ENCODE measurements at regions not wholly inside any gene's neighbourhood (a gene's known extent, or its start where the extent isn't known, plus 50 kb on each side); places are given as distances from the start of the nearest gene placed in this dataset.
"Not testable (repeated sequence)": the region's sequence is repeated elsewhere in the genome, so short reads cannot be mapped to it uniquely, and the experiment has no call there.

DNA sequence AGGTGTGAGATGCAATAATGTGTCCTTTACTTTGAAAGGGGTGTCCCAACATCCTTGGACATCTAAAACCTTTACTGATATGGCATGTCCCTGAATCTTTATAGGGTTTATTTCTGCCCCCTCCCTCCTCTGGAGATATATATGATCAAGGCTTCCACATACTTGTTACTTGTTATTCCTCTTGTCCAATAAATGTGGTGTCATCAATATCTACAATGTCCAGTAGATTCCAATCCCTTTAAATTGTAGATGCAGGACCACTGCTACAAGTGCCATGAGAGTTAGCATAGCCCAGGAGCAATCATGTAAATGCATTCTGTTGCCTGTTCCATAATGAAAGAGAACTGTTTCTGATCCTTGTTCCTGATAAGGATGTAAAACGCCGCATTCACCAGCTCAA is 479.7 kb upstream of the MEIS1 start:
- Histone ChIP-seq H3K4me3 (ENCODE audit: low read length) (no peak overlapping the region), H3K27me3 (ENCODE audit: control insufficient read depth, insufficient read depth, low read length) (no peaks in the 10 kb centered on the region), H3K36me3 (ENCODE audit: control insufficient read depth, insufficient read depth, low read length) (no peaks in the 10 kb centered on the region), H3K9ac (ENCODE audit: low read length) (no peak overlapping the region), H3K9me3 (ENCODE audit: control insufficient read depth, low read length) (no peaks in the 10 kb centered on the region), H3K4me1 (ENCODE audit: control insufficient read depth, insufficient read depth, low read length) (no peaks in the 10 kb centered on the region)

DNA sequence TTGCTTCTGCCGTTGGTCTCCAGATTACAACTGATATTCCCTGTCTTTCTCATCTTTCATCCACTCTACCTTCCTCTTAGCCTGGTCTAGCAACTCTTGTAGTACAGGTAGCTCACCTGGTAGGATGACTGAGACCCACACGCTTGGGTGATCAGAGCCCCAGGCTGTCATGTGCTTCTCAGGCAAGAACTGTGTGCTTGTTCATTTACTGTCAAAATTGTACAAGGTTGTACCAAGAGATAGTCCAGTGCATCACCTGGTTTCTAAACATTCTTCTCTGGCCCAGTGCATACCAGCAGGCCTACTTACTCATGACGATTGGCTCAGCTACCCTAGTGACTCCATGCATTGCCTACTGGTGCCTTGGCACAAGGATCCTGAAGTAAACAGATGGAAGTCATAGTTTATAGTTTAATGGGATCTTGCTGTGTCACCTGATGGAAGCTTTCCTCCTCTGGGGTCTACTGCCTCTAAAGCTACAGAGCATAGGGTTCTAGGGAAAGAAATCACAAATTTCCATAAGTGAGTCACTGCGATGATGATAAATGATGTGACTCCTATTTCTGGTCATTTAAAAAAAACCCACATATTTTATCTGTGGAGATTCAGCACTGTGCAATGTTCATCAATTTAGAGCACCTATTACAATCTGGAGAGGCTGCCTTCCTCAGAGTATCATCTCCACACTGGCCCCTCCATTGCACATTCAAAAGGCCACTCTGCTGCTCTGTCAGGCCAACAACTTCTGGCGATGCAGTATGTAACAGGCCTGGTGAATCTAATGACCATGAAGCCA is 481.8 kb upstream of the MEIS1 start:
- Histone ChIP-seq H3K9ac (ENCODE audit: low read length) (no peak overlapping the region), H3K9me3 (ENCODE audit: control insufficient read depth, low read length) (no peaks in the 10 kb centered on the region), H3K27me3 (ENCODE audit: control insufficient read depth, insufficient read depth, low read length) (no peaks in the 10 kb centered on the region), H3K4me3 (ENCODE audit: low read length) (no peak overlapping the region), H3K36me3 (ENCODE audit: control insufficient read depth, insufficient read depth, low read length) (no peaks in the 10 kb centered on the region), H3K4me1 (ENCODE audit: control insufficient read depth, insufficient read depth, low read length) (no peaks in the 10 kb centered on the region)

GRCh38 chr2:65944213-65944612 is 490.7 kb upstream of the MEIS1 start:
- H3K9me3 ChIP-seq (ENCODE audit: control insufficient read depth, low read length) = no peaks in the 10 kb centered on the region
- no peak overlapping the region for H3K9ac ChIP-seq (ENCODE audit: low read length)
- no peaks in the 10 kb centered on the region for H3K36me3 ChIP-seq (ENCODE audit: control insufficient read depth, insufficient read depth, low read length)
- no peaks in the 10 kb centered on the region for H3K4me1 ChIP-seq (ENCODE audit: control insufficient read depth, insufficient read depth, low read length)
- no peaks in the 10 kb centered on the region for H3K27me3 ChIP-seq (ENCODE audit: control insufficient read depth, insufficient read depth, low read length)
- no peak overlapping the region for H3K4me3 ChIP-seq (ENCODE audit: low read length)

GRCh38 chr2:65943099-65943786 is 491.7 kb upstream of the MEIS1 start:
- no peaks in the 10 kb centered on the region for H3K4me1 ChIP-seq (ENCODE audit: control insufficient read depth, insufficient read depth, low read length)
- no peaks in the 10 kb centered on the region for H3K9me3 ChIP-seq (ENCODE audit: control insufficient read depth, low read length)
- no peaks in the 10 kb centered on the region for H3K36me3 ChIP-seq (ENCODE audit: control insufficient read depth, insufficient read depth, low read length)
- H3K9ac ChIP-seq (ENCODE audit: low read length) = no peak overlapping the region
- H3K27me3 ChIP-seq (ENCODE audit: control insufficient read depth, insufficient read depth, low read length) = no peaks in the 10 kb centered on the region
- H3K4me3 ChIP-seq (ENCODE audit: low read length) = no peak overlapping the region

DNA sequence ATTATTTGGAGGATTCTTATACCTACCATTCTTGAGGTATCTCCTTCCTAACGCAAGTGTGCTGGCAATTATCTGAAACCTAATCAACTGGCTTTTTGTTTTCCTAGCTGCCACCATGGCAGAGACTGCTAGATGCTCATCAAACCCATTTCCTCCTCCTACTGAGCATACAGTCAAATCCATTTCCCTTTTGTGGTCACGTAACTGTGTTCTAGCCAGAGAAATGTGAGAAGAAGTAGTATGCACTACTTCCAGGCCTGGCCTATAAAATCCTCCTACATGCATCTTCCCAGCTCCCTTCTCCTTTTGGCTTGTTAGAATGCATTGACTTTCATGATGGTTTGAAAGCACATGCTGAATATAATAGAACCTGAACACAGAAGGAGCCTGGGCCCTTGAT is 494.1 kb upstream of the MEIS1 start:
- H3K4me1 ChIP-seq (ENCODE audit: control insufficient read depth, insufficient read depth, low read length) = no peaks in the 10 kb centered on the region
- no peak overlapping the region for H3K4me3 ChIP-seq (ENCODE audit: low read length)
- H3K36me3 ChIP-seq (ENCODE audit: control insufficient read depth, insufficient read depth, low read length) = no peaks in the 10 kb centered on the region
- H3K9me3 ChIP-seq (ENCODE audit: control insufficient read depth, low read length) = no peaks in the 10 kb centered on the region
- H3K9ac ChIP-seq (ENCODE audit: low read length) = no peak overlapping the region
- no peaks in the 10 kb centered on the region for H3K27me3 ChIP-seq (ENCODE audit: control insufficient read depth, insufficient read depth, low read length)

- no peaks in the 10 kb centered on the region for H3K4me1 ChIP-seq (ENCODE audit: control insufficient read depth, insufficient read depth, low read length)
- H3K36me3 ChIP-seq (ENCODE audit: control insufficient read depth, insufficient read depth, low read length) = no peaks in the 10 kb centered on the region
- no peak overlapping the region for H3K4me3 ChIP-seq (ENCODE audit: low read length)
- no peak overlapping the region for H3K9ac ChIP-seq (ENCODE audit: low read length)
- H3K27me3 ChIP-seq (ENCODE audit: control insufficient read depth, insufficient read depth, low read length) = no peaks in the 10 kb centered on the region
- H3K9me3 ChIP-seq (ENCODE audit: control insufficient read depth, low read length) = no peaks in the 10 kb centered on the region
Observed at GRCh38 chr2:65939687-65940086, 495.2 kb upstream of the MEIS1 start.

GRCh38 chr2:65937379-65938160 is 497.4 kb upstream of the MEIS1 start:
- H3K4me1 ChIP-seq (ENCODE audit: control insufficient read depth, insufficient read depth, low read length) = no peaks in the 10 kb centered on the region
- H3K9me3 ChIP-seq (ENCODE audit: control insufficient read depth, low read length) = no peaks in the 10 kb centered on the region
- no peaks in the 10 kb centered on the region for H3K27me3 ChIP-seq (ENCODE audit: control insufficient read depth, insufficient read depth, low read length)
- no peak overlapping the region for H3K4me3 ChIP-seq (ENCODE audit: low read length)
- no peak overlapping the region for H3K9ac ChIP-seq (ENCODE audit: low read length)
- H3K36me3 ChIP-seq (ENCODE audit: control insufficient read depth, insufficient read depth, low read length) = no peaks in the 10 kb centered on the region

GRCh38 chr2:65934992-65935629 is 499.8 kb upstream of the MEIS1 start:
- Histone ChIP-seq H3K9me3 (ENCODE audit: control insufficient read depth, low read length) (no peaks in the 10 kb centered on the region), H3K27me3 (ENCODE audit: control insufficient read depth, insufficient read depth, low read length) (no peaks in the 10 kb centered on the region), H3K9ac (ENCODE audit: low read length) (no peak overlapping the region), H3K36me3 (ENCODE audit: control insufficient read depth, insufficient read depth, low read length) (no peaks in the 10 kb centered on the region), H3K4me1 (ENCODE audit: control insufficient read depth, insufficient read depth, low read length) (no peaks in the 10 kb centered on the region), H3K4me3 (ENCODE audit: low read length) (no peak overlapping the region)

DNA sequence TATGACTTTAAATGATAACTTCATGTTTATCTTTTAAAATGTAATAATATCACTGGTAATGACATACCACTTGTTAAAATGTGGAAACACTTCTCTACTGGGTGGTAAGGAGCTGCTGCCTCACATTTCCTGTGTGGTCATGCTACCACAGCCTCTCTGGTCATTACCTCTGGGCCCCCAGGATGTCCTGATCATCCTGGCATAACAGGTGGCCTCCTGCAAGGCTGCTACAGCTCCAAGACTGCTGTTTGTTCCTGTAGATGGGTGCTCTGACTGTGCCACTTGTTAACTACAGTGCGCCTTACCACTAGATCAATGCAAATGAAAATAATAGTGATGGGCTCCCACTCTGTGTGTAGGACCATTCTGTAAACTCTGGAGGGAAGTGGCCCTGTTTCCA is 500.2 kb upstream of the SPRED2 start:
- Histone ChIP-seq H3K36me3 (ENCODE audit: control insufficient read depth, insufficient read depth, low read length) (no peaks in the 10 kb centered on the region), H3K9me3 (ENCODE audit: control insufficient read depth, low read length) (no peaks in the 10 kb centered on the region), H3K4me1 (ENCODE audit: control insufficient read depth, insufficient read depth, low read length) (no peaks in the 10 kb centered on the region), H3K27me3 (ENCODE audit: control insufficient read depth, insufficient read depth, low read length) (no peaks in the 10 kb centered on the region), H3K4me3 (ENCODE audit: low read length) (no peak overlapping the region), H3K9ac (ENCODE audit: low read length) (no peak overlapping the region)

DNA sequence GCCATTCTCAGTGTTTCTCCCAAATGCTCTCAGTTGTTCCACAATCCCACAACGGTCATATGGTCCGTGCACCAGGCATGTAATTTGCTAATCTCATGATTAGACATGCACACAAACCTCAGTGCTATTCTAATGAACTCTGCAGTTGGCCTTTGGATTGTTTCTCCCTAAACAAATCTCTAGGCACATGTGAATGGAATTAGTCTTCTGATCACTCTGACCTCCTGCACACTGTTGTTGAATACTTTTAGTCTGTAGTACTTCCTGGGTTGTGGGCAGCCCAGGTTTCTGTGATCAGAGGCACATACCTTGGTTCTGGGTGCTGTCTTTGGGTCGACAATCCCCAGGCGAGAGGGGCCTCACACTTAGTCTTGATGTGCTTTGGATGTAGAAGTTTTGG is 498.7 kb upstream of the SPRED2 start:
- no peak overlapping the region for H3K4me3 ChIP-seq (ENCODE audit: low read length)
- H3K9me3 ChIP-seq (ENCODE audit: control insufficient read depth, low read length) = no peaks in the 10 kb centered on the region
- H3K36me3 ChIP-seq (ENCODE audit: control insufficient read depth, insufficient read depth, low read length) = no peaks in the 10 kb centered on the region
- H3K4me1 ChIP-seq (ENCODE audit: control insufficient read depth, insufficient read depth, low read length) = no peaks in the 10 kb centered on the region
- no peaks in the 10 kb centered on the region for H3K27me3 ChIP-seq (ENCODE audit: control insufficient read depth, insufficient read depth, low read length)
- H3K9ac ChIP-seq (ENCODE audit: low read length) = no peak overlapping the region

GRCh38 chr2:65930259-65930658 is 497.9 kb upstream of the SPRED2 start:
- Histone ChIP-seq H3K27me3 (ENCODE audit: control insufficient read depth, insufficient read depth, low read length) (no peaks in the 10 kb centered on the region), H3K9ac (ENCODE audit: low read length) (no peak overlapping the region), H3K9me3 (ENCODE audit: control insufficient read depth, low read length) (no peaks in the 10 kb centered on the region), H3K4me3 (ENCODE audit: low read length) (no peak overlapping the region), H3K4me1 (ENCODE audit: control insufficient read depth, insufficient read depth, low read length) (no peaks in the 10 kb centered on the region), H3K36me3 (ENCODE audit: control insufficient read depth, insufficient read depth, low read length) (no peaks in the 10 kb centered on the region)

GRCh38 chr2:65929664-65930063 is 497.3 kb upstream of the SPRED2 start:
- not testable (repeated sequence) for H3K9me3 ChIP-seq (ENCODE audit: control insufficient read depth, low read length); H3K9ac ChIP-seq (ENCODE audit: low read length); H3K4me3 ChIP-seq (ENCODE audit: low read length); H3K36me3 ChIP-seq (ENCODE audit: control insufficient read depth, insufficient read depth, low read length); H3K4me1 ChIP-seq (ENCODE audit: control insufficient read depth, insufficient read depth, low read length); H3K27me3 ChIP-seq (ENCODE audit: control insufficient read depth, insufficient read depth, low read length)
